K562 (cell line): ENCODE measurements at regions not wholly inside any gene's neighbourhood (a gene's known extent, or its start where the extent isn't known, plus 50 kb on each side); places are given as distances from the start of the nearest gene placed in this dataset.

Source experiments
- ATAC-seq: fragments of 200-7000 bp; cut with Tn5 transposase; 3 replicates; pipeline ENCODE4 v1.9.1; 2020; ENCODE audit warnings: moderate library complexity
- BruUV-seq: library from RNA; stranded (reverse); fragments of 400-500 nt; replicated peaks from 2 replicates; lab custom pipeline; 2021; lab: Mats Ljungman, UMichigan
- CTCF ChIA-PET: fragments of 300-600 bp; formaldehyde crosslinking; extraction: SDS; loops from one replicate; lab custom pipeline; 2021; ENCODE audit warnings: low intra/inter-chr PET ratio; lab: Yijun Ruan, JAX
- POLR2A ChIA-PET: fragments of 300-600, 350-650 bp; sonication (Branson Sonifier 250); formaldehyde crosslinking; extraction: SDS; loops from one replicate; lab custom pipeline; 2021; ENCODE audit warnings: antibody characterized with exemption, inconsistent platforms; lab: Yijun Ruan, JAX
- DNase-seq, 4 experiments: peaks; one replicate each; pipeline versions ENCODE4 v3.0.0 to v3.0.0-alpha.2; 2011 to 2018; ENCODE audit warnings: low spot score in 3 of 4, mixed read lengths in 3 of 4; ENCODE audit errors: extremely low read depth in 1 of 4
- FAIRE-seq: peaks from 2 replicates; lab custom pipeline; 2011; peaks lifted over from hg19 to GRCh38; lab: Jason Lieb, UNC
- H2AFZ ChIP-seq: 2 replicates; pipeline ENCODE4 v1.6.0; 2011; ENCODE audit warnings: low read depth, low read length, control low read depth, inconsistent platforms
- H3K27ac ChIP-seq: fragments of 200-600 bp; 3 replicates; pipeline ENCODE4 v1.8.0; 2011; ENCODE audit warnings: low read depth, mild to moderate bottlenecking, control low read depth, inconsistent platforms, low read length, moderate library complexity, mixed read lengths; ENCODE audit errors: extremely low read depth
- H3K27me3 ChIP-seq, 2 experiments: fragments of 300-600 bp in 1 of 2; 2 replicates in 1 of 2; 3 replicates in 1 of 2; pipeline versions ENCODE4 v1.6.0 to v1.8.0; 2011; ENCODE audit warnings: inconsistent platforms in 2 of 2, low read length in 2 of 2, mild to moderate bottlenecking in 1 of 2, mixed read lengths in 1 of 2, moderate library complexity in 1 of 2; ENCODE audit not compliant: control insufficient read depth in 2 of 2, insufficient read depth in 2 of 2
- H3K36me3 ChIP-seq: fragments of 300-600 bp; 3 replicates; pipeline ENCODE4 v1.8.0; 2011; ENCODE audit warnings: mild to moderate bottlenecking, low read length, inconsistent platforms; ENCODE audit not compliant: control insufficient read depth, insufficient read depth
- H3K4me1 ChIP-seq, 2 experiments: fragments of 200-600 bp in 1 of 2; replicated peaks in 1 of 2; 2 replicates in 1 of 2; 3 replicates in 1 of 2; pipeline versions ENCODE4 v1.5.1 to v1.8.0; 2011; ENCODE audit warnings: inconsistent platforms in 2 of 2, low read length in 2 of 2, mild to moderate bottlenecking in 1 of 2, mixed read lengths in 1 of 2, moderate library complexity in 1 of 2; ENCODE audit not compliant: control insufficient read depth in 2 of 2, insufficient read depth in 2 of 2
- H3K4me2 ChIP-seq: 2 replicates; pipeline ENCODE4 v1.6.1; 2011; ENCODE audit warnings: low read length, control low read depth, inconsistent platforms, mixed read lengths; ENCODE audit not compliant: insufficient read depth
- H3K4me3 ChIP-seq: fragments of 200-600 bp; sonication (generic), shearing (Covaris generic); 2 replicates; pipeline ENCODE4 v1.5.1; 2016; ENCODE audit warnings: control low read depth, inconsistent platforms
- H3K79me2 ChIP-seq: fragments of 200-600 bp; 3 replicates; pipeline ENCODE4 v1.8.0; 2011; ENCODE audit warnings: low read length, inconsistent platforms; ENCODE audit not compliant: control insufficient read depth, insufficient read depth
- H3K9ac ChIP-seq, 2 experiments: 2 replicates each; pipeline versions ENCODE4 v1.6.0 to v1.6.1; 2011; ENCODE audit warnings: low read depth in 2 of 2, low read length in 2 of 2, control low read depth in 1 of 2, inconsistent platforms in 1 of 2, mild to moderate bottlenecking in 1 of 2, mixed read lengths in 1 of 2; ENCODE audit not compliant: insufficient read depth in 1 of 2
- H3K9me1 ChIP-seq: one replicate; pipeline ENCODE4 v1.6.0; 2011; ENCODE audit warnings: inconsistent platforms, mild to moderate bottlenecking, low read length, moderate library complexity; ENCODE audit not compliant: control insufficient read depth, insufficient read depth
- H3K9me3 ChIP-seq: replicated peaks from 2 replicates; pipeline ENCODE4 v1.5.1; 2011; ENCODE audit warnings: low read depth, low read length, inconsistent platforms; ENCODE audit not compliant: control insufficient read depth, insufficient read depth
- H4K20me1 ChIP-seq: replicated peaks from 2 replicates; pipeline ENCODE4 v1.6.1; 2011; ENCODE audit warnings: low read length, inconsistent platforms, mixed read lengths; ENCODE audit not compliant: control insufficient read depth, insufficient read depth
- DDX20 ChIP-seq: fragments of 450-650 bp; IDR thresholded peaks from 2 replicates; pipeline ENCODE4 v1.6.1; 2016; ENCODE audit warnings: missing genetic modification characterization, low read depth, mild to moderate bottlenecking, missing compliant biosample characterization, moderate library complexity
- FIP1L1 ChIP-seq: fragments of 200-400 bp; formaldehyde crosslinking; IDR thresholded peaks from 2 replicates; pipeline ENCODE4 v1.6.1; 2018; ENCODE audit warnings: mild to moderate bottlenecking, low read depth, low read length; ENCODE audit not compliant: poor library complexity, severe bottlenecking
- FOXK1 ChIP-seq: sonication (generic); formaldehyde crosslinking; IDR thresholded peaks from 2 replicates; pipeline ENCODE4 v1.8.0; 2022; ENCODE audit warnings: missing genetic modification reagents, mild to moderate bottlenecking, borderline replicate concordance
- KAT2B ChIP-seq: IDR thresholded peaks from one replicate; pipeline ENCODE4 v1.6.1; 2012; ENCODE audit warnings: low read depth, mild to moderate bottlenecking, control low read depth, inconsistent platforms, low read length, moderate library complexity
- PRPF4 ChIP-seq: fragments of 200-400 bp; formaldehyde crosslinking; IDR thresholded peaks from one replicate; pipeline ENCODE4 v1.6.1; 2017; ENCODE audit warnings: low read length, low read depth, mild to moderate bottlenecking; ENCODE audit not compliant: insufficient read depth, poor library complexity, severe bottlenecking
- RBM15 ChIP-seq: fragments of 200-400 bp; formaldehyde crosslinking; IDR thresholded peaks from 2 replicates; pipeline ENCODE4 v1.6.1; 2018; ENCODE audit warnings: mild to moderate bottlenecking, low read length, moderate library complexity; ENCODE audit not compliant: insufficient read depth
- WGBS: fragments of 100-300 bp; shearing (Covaris generic); methylation state at CpG from one replicate; pipeline ENCODE4 v1.1.6; 2016; ENCODE audit warnings: low coverage, mixed read lengths; ENCODE audit not compliant: insufficient coverage; ENCODE audit errors: missing lambda C conversion rate; 5-methylcytosine and 5-hydroxymethylcytosine counted together
- in situ Hi-C: fragments of 300-500 bp; cut with MboI; formaldehyde crosslinking; loops from 4 replicates; pipeline ENCODE4 v1.15.0; 2018; ENCODE audit warnings: inconsistent platforms, mixed read lengths
- intact Hi-C: fragments of 100-400 bp; cut with micrococcal nuclease; formaldehyde crosslinking; loops from 2 replicates; pipeline ENCODE4 v1.14.2; 2022
- TF ChIP-seq, protein P1 (sequence below): fragments of 250-450 bp; sonication (Bioruptor Pico); IDR thresholded peaks from 2 replicates; pipeline ENCODE4 v1.8.0; 2022; ENCODE audit warnings: inconsistent platforms
- TF ChIP-seq, protein P2 (sequence below): IDR thresholded peaks from 2 replicates; pipeline ENCODE4 v1.6.1; 2011; ENCODE audit warnings: borderline replicate concordance, low read depth, mild to moderate bottlenecking, moderate library complexity, low read length; ENCODE audit not compliant: insufficient read depth, poor library complexity, severe bottlenecking

DNA sequence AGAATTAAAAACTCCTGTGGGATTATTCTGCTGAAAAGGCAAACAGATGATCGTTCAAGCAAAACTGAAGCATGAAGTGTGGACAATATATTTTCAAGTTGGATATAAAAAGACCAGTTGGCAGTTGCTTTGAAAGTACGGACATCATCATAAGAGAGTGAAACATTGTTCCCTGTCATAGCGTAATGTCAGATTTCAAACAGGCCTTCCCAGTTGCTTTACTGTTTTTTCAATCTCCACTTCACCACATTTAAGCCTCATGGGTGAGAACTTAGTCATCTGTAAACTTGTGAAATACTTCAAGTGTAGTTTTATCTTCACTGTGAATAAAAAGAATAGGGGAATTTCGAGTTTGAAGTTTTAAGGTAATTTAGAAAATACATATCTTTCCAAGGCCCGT lies 435.1 kb upstream of the CNTN3 start:
- no peaks in the 10 kb centered on the region for H3K79me2 ChIP-seq
- no peak overlapping the region for H3K9ac ChIP-seq
- no peaks in the 10 kb centered on the region for H4K20me1 ChIP-seq
- 0% methylated on average over 5 of the region's 5 CpGs for WGBS
- no peak overlapping the region for H3K4me3 ChIP-seq
- H3K4me1 ChIP-seq: no peaks in the 10 kb centered on the region
- intact Hi-C loops (no loop called here), in situ Hi-C loops (no loop called here)
- no peaks in the 10 kb centered on the region for H3K36me3 ChIP-seq
- ATAC-seq (no peak), DNase-seq (no peak), FAIRE-seq (no peak)
- TF ChIP-seq, protein P1, sequence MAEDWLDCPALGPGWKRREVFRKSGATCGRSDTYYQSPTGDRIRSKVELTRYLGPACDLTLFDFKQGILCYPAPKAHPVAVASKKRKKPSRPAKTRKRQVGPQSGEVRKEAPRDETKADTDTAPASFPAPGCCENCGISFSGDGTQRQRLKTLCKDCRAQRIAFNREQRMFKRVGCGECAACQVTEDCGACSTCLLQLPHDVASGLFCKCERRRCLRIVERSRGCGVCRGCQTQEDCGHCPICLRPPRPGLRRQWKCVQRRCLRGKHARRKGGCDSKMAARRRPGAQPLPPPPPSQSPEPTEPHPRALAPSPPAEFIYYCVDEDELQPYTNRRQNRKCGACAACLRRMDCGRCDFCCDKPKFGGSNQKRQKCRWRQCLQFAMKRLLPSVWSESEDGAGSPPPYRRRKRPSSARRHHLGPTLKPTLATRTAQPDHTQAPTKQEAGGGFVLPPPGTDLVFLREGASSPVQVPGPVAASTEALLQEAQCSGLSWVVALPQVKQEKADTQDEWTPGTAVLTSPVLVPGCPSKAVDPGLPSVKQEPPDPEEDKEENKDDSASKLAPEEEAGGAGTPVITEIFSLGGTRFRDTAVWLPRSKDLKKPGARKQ (CRISPR knock-in tag): no peak
- TF ChIP-seq RBM15: no peak
- no peak for TF ChIP-seq PRPF4
- TF ChIP-seq FOXK1 (CRISPR knock-in tag): no peak
- no peak for TF ChIP-seq DDX20 (tag)
- TF ChIP-seq, protein P2, sequence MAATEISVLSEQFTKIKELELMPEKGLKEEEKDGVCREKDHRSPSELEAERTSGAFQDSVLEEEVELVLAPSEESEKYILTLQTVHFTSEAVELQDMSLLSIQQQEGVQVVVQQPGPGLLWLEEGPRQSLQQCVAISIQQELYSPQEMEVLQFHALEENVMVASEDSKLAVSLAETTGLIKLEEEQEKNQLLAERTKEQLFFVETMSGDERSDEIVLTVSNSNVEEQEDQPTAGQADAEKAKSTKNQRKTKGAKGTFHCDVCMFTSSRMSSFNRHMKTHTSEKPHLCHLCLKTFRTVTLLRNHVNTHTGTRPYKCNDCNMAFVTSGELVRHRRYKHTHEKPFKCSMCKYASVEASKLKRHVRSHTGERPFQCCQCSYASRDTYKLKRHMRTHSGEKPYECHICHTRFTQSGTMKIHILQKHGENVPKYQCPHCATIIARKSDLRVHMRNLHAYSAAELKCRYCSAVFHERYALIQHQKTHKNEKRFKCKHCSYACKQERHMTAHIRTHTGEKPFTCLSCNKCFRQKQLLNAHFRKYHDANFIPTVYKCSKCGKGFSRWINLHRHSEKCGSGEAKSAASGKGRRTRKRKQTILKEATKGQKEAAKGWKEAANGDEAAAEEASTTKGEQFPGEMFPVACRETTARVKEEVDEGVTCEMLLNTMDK: no peak
- no peak for TF ChIP-seq KAT2B
- TF ChIP-seq FIP1L1: no peak
- POLR2A ChIA-PET: no interaction called here
- H3K4me2 ChIP-seq: no peak overlapping the region
- no peak overlapping the region for H2AFZ ChIP-seq
- H3K27me3 ChIP-seq: no peaks in the 10 kb centered on the region
- H3K9me3 ChIP-seq: no peaks in the 10 kb centered on the region
- BruUV-seq: no TSS peak
- H3K9me1 ChIP-seq: no peaks in the 10 kb centered on the region
- H3K27ac ChIP-seq: no peak overlapping the region
- CTCF ChIA-PET: no interaction called here
